SJCRH30 (cell line): ENCODE measurements at regions not wholly inside any gene's neighbourhood (a gene's known extent, or its start where the extent isn't known, plus 50 kb on each side); places are given as distances from the start of the nearest gene placed in this dataset.

Experiments used
- DNase-seq, 2 experiments: peaks; one replicate each; pipeline ENCODE4 v3.0.0-alpha.2; 2015 to 2020
- H3K27ac ChIP-seq: fragments of 250-450 bp; sonication (Bioruptor Pico); 2 replicates; pipeline ENCODE4 v1.5.1; 2020; ENCODE audit warnings: mild to moderate bottlenecking, moderate library complexity
- H3K27me3 ChIP-seq: fragments of 250-450 bp; sonication (Bioruptor Pico); 2 replicates; pipeline ENCODE4 v1.5.1; 2020; ENCODE audit warnings: mild to moderate bottlenecking, moderate library complexity
- H3K36me3 ChIP-seq: fragments of 250-450 bp; sonication (Bioruptor Pico); 2 replicates; pipeline ENCODE4 v1.5.1; 2020; ENCODE audit warnings: mild to moderate bottlenecking, moderate library complexity
- H3K4me1 ChIP-seq: fragments of 250-450 bp; sonication (Bioruptor Pico); 2 replicates; pipeline ENCODE4 v1.5.1; 2020; ENCODE audit warnings: mild to moderate bottlenecking, moderate library complexity
- H3K4me3 ChIP-seq: fragments of 250-450 bp; sonication (Bioruptor Pico); 2 replicates; pipeline ENCODE4 v1.5.1; 2020; ENCODE audit warnings: mild to moderate bottlenecking, moderate library complexity
- H3K9me3 ChIP-seq: fragments of 250-450 bp; sonication (Bioruptor Pico); replicated peaks from 2 replicates; pipeline ENCODE4 v1.5.1; 2020; ENCODE audit warnings: mild to moderate bottlenecking, moderate library complexity

DNA sequence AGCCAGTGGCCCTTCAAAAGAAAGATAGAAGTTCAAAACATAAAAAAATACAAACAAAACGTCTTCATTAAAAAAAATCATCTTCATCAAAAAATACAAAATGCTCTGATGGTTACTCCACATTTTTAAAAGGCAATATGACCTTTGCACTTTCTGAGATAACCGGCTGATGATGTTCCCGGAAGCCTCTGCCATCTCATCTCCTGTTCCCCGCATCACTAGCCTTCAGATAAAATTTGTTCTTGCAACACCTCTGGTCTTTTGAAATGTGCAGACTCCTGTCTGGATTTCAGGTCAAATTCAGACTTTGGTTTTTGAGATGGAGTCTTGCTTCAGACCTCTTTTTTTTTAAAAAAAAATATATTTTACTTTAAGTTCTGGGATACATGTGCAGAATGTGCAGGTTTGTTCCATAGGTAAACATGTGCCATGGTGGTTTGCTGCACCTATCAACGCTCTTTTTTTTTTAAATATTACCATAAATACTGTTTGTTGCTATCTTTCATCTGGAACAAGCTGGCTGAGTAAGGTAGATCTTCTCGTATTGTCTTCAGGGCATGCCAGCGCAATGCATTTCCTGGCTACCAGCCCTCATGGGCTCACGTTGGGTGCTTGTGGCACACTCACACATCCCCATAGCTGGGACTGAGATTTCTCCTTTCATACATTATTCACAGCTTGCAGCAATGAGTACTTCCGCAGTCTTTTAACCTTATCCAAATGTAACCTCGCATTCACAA lies 418.9 kb upstream of the ARGLU1 start:
- H3K4me3 ChIP-seq: no peak overlapping the region
- H3K27ac ChIP-seq: peak overlapping the region; percentile 90
- H3K4me1 ChIP-seq: peaks cover 25% of the 10 kb centered on the region
- no peaks in the 10 kb centered on the region for H3K36me3 ChIP-seq
- H3K9me3 ChIP-seq: no peaks in the 10 kb centered on the region
- H3K27me3 ChIP-seq: no peaks in the 10 kb centered on the region
- peak in 1 of 2 experiments; percentile 5 for DNase-seq

DNA sequence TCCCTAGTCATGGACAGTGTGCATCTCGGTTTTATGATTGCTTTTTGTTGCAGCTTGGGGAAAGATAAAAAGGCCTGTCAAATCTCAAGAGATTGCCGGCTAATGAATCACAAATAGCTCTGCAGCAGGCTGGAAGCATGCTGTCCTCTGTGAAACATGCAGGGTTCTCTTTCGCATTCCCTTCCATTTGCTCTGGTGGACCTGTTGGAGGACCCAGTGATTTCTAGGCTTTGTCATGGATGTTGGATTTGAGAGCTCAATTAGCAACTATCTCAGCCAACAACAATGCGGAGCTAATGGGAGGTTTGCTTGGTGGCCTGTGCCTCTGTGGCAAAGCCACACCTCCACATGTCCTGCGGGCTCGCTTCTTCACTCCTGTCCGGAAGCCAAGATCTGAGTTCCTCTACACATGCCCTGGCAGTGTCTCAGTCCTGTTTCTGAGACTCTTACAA lies 418.1 kb upstream of the ARGLU1 start:
- no peaks in the 10 kb centered on the region for H3K36me3 ChIP-seq
- peaks cover 25% of the 10 kb centered on the region for H3K4me1 ChIP-seq
- no peaks in the 10 kb centered on the region for H3K9me3 ChIP-seq
- H3K4me3 ChIP-seq: no peak overlapping the region
- peak overlapping the region; percentile 90 for H3K27ac ChIP-seq
- peak; percentile 72 to 75 for DNase-seq
- no peaks in the 10 kb centered on the region for H3K27me3 ChIP-seq

DNA sequence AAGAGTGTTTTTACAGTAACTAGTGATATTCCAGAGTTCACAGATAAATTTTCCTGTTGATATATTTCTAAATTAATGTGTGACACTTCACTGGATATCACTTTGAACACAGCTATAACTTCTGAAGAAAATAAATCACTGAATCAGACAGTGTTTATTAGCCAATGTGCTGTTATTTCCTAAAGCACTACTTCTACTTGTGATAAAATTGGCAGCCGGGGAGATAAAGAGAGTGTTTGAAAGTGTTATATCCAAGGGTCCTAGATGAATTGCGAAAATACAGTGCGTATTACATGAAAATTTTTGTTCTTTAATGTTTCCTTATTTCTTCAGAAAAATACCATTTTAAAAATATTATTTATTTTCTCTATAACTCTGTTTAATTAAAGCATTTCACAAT lies 417.5 kb upstream of the ARGLU1 start:
- no peak overlapping the region for H3K4me3 ChIP-seq
- H3K27me3 ChIP-seq: no peaks in the 10 kb centered on the region
- DNase-seq: no peak
- no peaks in the 10 kb centered on the region for H3K9me3 ChIP-seq
- H3K27ac ChIP-seq: peak overlapping the region; percentile 90
- no peaks in the 10 kb centered on the region for H3K36me3 ChIP-seq
- peaks cover 25% of the 10 kb centered on the region for H3K4me1 ChIP-seq

DNA sequence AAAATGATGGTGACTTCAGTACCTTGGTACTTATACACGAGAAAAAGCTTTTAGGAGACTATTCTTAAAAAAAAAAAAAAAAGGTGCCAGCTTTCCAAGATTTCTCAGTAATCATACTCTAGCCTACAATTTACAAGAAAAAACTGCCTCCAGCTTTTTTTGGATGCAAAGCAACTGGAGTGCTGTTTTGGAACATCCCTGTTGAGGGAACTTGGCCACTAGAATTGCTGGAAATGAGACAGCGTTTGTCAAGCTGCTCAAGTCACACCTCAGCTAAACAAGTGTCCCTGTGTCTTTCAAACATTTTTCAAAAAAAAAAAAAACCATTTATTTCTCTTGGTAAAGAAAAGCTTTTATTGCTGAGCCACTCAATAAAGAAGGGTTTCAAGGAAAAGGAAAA lies 413.1 kb upstream of the ARGLU1 start:
- Histone ChIP-seq H3K9me3 (no peaks in the 10 kb centered on the region), H3K27me3 (no peaks in the 10 kb centered on the region), H3K4me1 (peaks cover 5% of the 10 kb centered on the region), H3K36me3 (no peaks in the 10 kb centered on the region), H3K4me3 (no peak overlapping the region), H3K27ac (no peak overlapping the region)
- no peak for DNase-seq

- Histone ChIP-seq H3K27me3 (no peaks in the 10 kb centered on the region), H3K4me3 (no peak overlapping the region), H3K27ac (no peak overlapping the region), H3K9me3 (no peaks in the 10 kb centered on the region), H3K4me1 (no peaks in the 10 kb centered on the region), H3K36me3 (no peaks in the 10 kb centered on the region)
- DNase-seq: no peak
Observed at GRCh38 chr13:106967391-106967790, 399.5 kb upstream of the ARGLU1 start.

DNA sequence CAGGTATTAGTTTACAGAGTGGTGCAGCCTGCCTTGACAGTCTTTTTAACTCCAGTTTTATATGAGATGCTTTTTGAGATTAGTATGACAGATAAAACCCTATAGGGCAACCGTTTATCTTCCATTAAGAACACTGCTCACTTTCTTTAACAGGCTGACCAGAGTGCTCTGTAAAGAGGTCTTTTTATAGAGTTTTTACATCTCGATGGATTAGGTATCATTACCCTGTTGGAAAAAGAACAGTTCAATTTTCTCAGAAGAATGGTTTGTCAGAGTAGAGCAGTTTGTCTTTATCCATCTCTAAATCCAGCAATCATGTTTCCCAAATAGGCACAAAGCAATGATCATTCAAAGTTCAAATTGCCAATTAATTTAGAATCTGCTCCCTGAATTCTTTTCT lies 395.2 kb upstream of the ARGLU1 start:
- Histone ChIP-seq H3K36me3 (no peaks in the 10 kb centered on the region), H3K27ac (no peak overlapping the region)

GRCh38 chr13:106961651-106962050 lies 393.7 kb upstream of the ARGLU1 start:
- no peak for DNase-seq
- Histone ChIP-seq H3K4me3 (no peak overlapping the region), H3K27me3 (no peaks in the 10 kb centered on the region), H3K4me1 (no peaks in the 10 kb centered on the region), H3K27ac (no peak overlapping the region), H3K9me3 (no peaks in the 10 kb centered on the region), H3K36me3 (no peaks in the 10 kb centered on the region)

More for the DNA sequence above, 395.2 kb upstream of the ARGLU1 start:
- Histone ChIP-seq H3K27me3 (no peaks in the 10 kb centered on the region), H3K4me1 (no peaks in the 10 kb centered on the region), H3K4me3 (no peak overlapping the region), H3K9me3 (no peaks in the 10 kb centered on the region)
- no peak for DNase-seq

- DNase-seq: no peak
- Histone ChIP-seq H3K27me3 (no peaks in the 10 kb centered on the region), H3K36me3 (no peaks in the 10 kb centered on the region), H3K9me3 (no peaks in the 10 kb centered on the region), H3K4me1 (no peaks in the 10 kb centered on the region), H3K27ac (no peak overlapping the region), H3K4me3 (no peak overlapping the region)
Observed at GRCh38 chr13:106961216-106961615, 393.3 kb upstream of the ARGLU1 start.

DNA sequence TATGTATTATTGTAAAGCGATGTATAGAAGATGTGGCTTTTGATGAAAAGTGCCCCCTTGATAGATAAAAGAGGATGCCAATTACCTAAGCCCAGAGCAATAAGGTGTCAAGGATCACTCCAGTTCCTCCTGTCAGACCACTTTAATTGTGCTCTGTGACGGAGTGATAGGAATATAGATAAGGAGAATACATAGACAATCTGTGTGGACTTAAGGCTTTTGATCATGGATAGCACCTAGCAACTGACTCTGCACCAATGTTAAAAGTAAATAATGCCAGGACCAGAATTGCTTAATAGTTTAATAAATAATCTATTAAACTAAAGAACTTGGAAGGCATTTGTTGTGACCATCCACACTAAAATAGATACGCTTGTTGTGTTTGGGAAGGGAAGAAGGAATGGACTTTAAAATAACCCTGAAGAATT lies 390.7 kb upstream of the ARGLU1 start:
- Histone ChIP-seq H3K36me3 (no peaks in the 10 kb centered on the region), H3K27me3 (no peaks in the 10 kb centered on the region), H3K4me3 (no peak overlapping the region), H3K4me1 (no peaks in the 10 kb centered on the region), H3K9me3 (no peaks in the 10 kb centered on the region), H3K27ac (no peak overlapping the region)
- DNase-seq: no peak

GRCh38 chr13:106942563-106942962 lies 374.6 kb upstream of the ARGLU1 start:
- H3K27me3 ChIP-seq: no peaks in the 10 kb centered on the region
- no peaks in the 10 kb centered on the region for H3K4me1 ChIP-seq
- no peaks in the 10 kb centered on the region for H3K36me3 ChIP-seq
- no peak overlapping the region for H3K4me3 ChIP-seq
- no peaks in the 10 kb centered on the region for H3K9me3 ChIP-seq
- no peak for DNase-seq
- no peak overlapping the region for H3K27ac ChIP-seq

- no peak for DNase-seq
- Histone ChIP-seq H3K27me3 (no peaks in the 10 kb centered on the region), H3K9me3 (no peaks in the 10 kb centered on the region), H3K27ac (no peak overlapping the region), H3K4me1 (no peaks in the 10 kb centered on the region), H3K36me3 (no peaks in the 10 kb centered on the region), H3K4me3 (no peak overlapping the region)
Observed at GRCh38 chr13:106941779-106942178, 373.8 kb upstream of the ARGLU1 start.

DNA sequence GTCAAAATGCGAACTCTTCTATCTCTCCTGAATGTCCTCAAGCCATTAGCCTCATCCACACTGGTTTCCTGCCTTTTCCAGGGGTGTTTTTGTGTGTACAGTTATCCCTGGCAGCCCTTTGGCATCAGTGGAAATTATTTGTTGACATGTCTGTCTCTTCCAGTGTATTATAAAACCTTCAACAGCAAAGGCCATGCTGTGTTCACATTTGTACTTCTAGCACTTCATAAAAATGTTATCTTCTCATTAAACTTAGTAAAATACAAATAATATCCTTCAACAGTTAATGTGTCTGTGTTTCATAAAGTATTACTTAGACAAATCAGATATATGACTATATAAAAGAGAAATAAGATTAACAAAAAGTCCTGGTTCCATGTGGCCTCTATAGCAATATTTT lies 359.5 kb upstream of the ARGLU1 start:
- no peaks in the 10 kb centered on the region for H3K4me1 ChIP-seq
- no peaks in the 10 kb centered on the region for H3K36me3 ChIP-seq
- no peak for DNase-seq
- no peak overlapping the region for H3K27ac ChIP-seq
- no peaks in the 10 kb centered on the region for H3K9me3 ChIP-seq
- H3K4me3 ChIP-seq: no peak overlapping the region
- no peaks in the 10 kb centered on the region for H3K27me3 ChIP-seq

DNA sequence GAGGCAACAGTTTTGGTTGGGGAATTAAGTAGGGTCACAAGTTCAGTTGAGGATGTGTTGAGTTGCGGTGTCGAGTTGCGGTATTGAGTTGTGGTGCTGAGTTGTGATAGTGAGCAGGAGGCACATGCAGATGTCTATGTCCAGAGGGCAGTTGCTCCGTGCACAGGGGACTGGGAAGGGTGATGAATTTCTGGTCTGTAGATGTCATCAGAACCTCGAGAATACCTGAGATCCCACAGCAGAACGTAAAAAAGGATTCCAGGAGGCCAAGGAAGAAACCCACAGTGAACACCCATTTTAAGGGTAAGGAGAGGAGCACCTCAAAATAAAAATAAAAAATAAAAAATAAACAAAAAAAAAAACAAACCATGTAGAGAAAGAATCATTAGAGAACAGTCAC lies 354.4 kb upstream of the ARGLU1 start:
- Histone ChIP-seq H3K4me3 (no peak overlapping the region), H3K9me3 (no peaks in the 10 kb centered on the region), H3K36me3 (no peaks in the 10 kb centered on the region), H3K27ac (no peak overlapping the region), H3K4me1 (peaks cover 9% of the 10 kb centered on the region; the same call in 1 of the 2 replicates), H3K27me3 (no peaks in the 10 kb centered on the region)
- DNase-seq: no peak

GRCh38 chr13:106919638-106920037 lies 351.7 kb upstream of the ARGLU1 start:
- peak overlapping the region; percentile 83 for H3K27ac ChIP-seq

GRCh38 chr13:106919133-106919532 lies 351.2 kb upstream of the ARGLU1 start:
- Histone ChIP-seq H3K27ac (peak overlapping the region; percentile 83), H3K4me1 (peaks cover 9% of the 10 kb centered on the region; the same call in 1 of the 2 replicates), H3K27me3 (no peaks in the 10 kb centered on the region), H3K36me3 (no peaks in the 10 kb centered on the region), H3K4me3 (peak overlapping the region; percentile 51), H3K9me3 (no peaks in the 10 kb centered on the region)
- DNase-seq: peak; percentile 41 to 63

More at GRCh38 chr13:106919638-106920037, 351.7 kb upstream of the ARGLU1 start:
- Histone ChIP-seq H3K27me3 (no peaks in the 10 kb centered on the region), H3K36me3 (no peaks in the 10 kb centered on the region), H3K4me1 (peaks cover 9% of the 10 kb centered on the region; the same call in 1 of the 2 replicates), H3K4me3 (peak overlapping the region; percentile 51), H3K9me3 (no peaks in the 10 kb centered on the region)
- peak; percentile 60 to 75 for DNase-seq

DNA sequence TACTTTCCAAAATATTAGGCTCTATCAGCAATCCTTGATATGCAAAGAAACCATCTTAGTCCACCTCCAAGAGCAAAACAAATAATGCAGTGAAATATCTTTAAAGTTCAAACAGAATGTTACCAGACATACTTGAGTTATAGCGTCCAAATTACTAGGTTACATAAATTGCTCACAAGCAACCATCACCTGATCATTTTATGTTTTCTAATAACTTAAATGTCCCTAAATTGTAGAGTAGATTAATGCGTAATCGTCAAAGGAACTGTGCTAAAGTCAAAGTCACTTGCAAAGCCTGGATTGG lies 350.6 kb upstream of the ARGLU1 start:
- Histone ChIP-seq H3K9me3 (no peaks in the 10 kb centered on the region), H3K4me1 (peaks cover 9% of the 10 kb centered on the region; the same call in 1 of the 2 replicates), H3K4me3 (no peak overlapping the region), H3K36me3 (no peaks in the 10 kb centered on the region), H3K27me3 (no peaks in the 10 kb centered on the region), H3K27ac (peak overlapping the region; percentile 83)
- no peak for DNase-seq
